HG03354 (cell line): ENCODE measurements at regions not wholly inside any gene's neighbourhood (a gene's known extent, or its start where the extent isn't known, plus 50 kb on each side); places are given as distances from the start of the nearest gene placed in this dataset.
"Not testable (repeated sequence)": the region's sequence is repeated elsewhere in the genome, so short reads cannot be mapped to it uniquely, and the experiment has no call there.

ENCODE experiments used
- ATAC-seq: cut with Tn5 transposase; IDR thresholded peaks from one replicate; pipeline ENCODE4 v1.9.1; 2021; ENCODE audit warnings: mild to moderate bottlenecking; ENCODE audit not compliant: unreplicated experiment, poor library complexity, severe bottlenecking

DNA sequence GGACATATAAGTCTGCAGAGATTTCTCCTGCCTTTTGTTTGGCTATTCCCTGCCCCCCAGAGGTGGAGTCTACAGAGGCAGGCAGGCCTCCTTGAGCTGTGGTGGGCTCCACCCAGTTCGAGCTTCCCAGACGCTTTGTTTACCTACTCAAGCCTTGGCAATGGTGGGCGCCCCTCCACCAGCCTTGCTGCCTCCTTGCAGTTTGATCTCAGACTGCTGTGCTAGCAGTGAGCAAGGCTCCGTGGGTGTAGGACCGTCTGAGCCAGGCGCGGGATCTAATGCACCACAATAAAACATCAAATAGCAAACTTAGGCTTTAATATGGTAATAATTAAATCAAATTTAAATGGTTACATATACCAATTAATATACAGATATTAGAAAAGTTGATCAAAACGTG, 525.4 kb downstream of the RERGL start:
- not testable (repeated sequence) for ATAC-seq

GRCh38 chr12:17550011-17550410, 540.0 kb downstream of the RERGL start:
- no peak for ATAC-seq

DNA sequence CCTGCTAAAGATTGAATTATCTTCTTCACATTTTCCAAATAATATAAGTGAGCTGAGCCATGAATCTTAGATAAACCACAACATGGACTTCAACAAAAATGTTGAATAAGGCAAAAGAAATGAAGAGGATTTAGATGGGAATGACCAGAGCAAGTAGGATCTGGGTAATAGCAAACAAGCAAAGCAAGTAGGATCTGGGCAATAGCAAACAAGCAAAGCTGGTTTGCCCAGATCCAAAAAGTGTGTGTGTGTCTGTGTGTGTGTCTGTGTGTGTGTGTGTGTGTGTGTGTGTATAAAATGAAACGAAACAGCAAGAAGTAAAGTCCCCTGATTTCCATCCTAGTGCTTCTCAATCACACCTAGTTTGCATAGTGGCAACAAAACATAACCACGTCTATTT, 549.1 kb downstream of the RERGL start:
- no peak for ATAC-seq

GRCh38 chr12:17528394-17528793, 561.6 kb downstream of the RERGL start:
- ATAC-seq, result no peak

DNA sequence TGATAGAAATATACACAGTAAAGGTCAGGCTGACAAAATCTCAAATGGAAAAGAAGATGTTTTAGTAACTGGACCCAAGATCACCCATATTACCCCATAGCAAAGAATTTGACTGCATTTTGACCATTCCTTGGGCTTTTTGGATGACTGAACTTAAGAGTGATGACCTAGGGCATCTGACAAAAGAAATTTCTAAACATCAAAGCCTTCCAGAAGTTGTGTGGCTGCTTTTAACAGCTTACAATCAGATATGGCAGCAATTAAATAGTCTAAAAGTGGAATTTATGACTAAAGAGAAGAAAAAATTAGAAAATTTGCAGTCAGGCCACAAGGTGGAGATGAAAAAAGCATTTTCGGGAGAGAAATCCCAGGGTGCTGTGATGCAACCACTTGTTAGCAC, 563.0 kb downstream of the RERGL start:
- ATAC-seq, result no peak

DNA sequence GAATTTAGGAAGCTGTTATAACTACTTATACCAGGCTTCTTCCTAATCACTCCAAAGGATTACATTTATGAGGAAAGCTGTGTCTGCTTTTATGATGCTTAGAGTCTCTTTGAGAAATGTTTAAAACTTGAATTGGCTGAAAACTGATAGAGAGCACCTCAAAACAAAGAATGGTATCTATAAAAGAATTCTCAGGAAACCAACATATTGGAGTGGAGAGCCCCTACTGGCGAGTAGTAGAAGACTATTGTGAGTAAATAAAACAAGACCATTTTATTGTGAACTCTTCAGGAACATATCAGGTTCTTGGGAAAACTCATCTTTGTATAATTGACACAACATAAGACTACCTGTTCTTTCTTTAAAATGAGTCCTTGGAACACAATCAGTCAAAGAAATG, 578.6 kb downstream of the RERGL start:
- no peak for ATAC-seq

DNA sequence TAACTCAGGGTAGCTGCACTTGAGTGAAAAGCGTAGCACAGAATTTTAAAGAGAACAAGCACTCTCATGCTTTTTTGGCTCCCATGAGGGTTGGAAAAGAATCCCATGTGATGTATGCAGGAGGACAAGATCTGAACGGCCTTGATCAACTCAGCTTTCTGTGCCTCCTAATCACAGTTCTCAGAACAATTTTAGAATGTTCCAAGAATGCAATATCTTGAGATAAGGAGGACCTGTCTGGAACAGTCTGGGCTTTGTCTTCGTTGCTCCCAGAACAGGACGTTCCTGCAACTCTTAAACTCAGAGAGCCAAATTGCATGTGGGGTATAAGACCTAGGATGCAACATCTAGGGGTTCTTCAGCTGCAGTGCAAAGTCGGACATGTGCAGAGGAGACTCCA, 582.7 kb downstream of the RERGL start:
- no peak for ATAC-seq

DNA sequence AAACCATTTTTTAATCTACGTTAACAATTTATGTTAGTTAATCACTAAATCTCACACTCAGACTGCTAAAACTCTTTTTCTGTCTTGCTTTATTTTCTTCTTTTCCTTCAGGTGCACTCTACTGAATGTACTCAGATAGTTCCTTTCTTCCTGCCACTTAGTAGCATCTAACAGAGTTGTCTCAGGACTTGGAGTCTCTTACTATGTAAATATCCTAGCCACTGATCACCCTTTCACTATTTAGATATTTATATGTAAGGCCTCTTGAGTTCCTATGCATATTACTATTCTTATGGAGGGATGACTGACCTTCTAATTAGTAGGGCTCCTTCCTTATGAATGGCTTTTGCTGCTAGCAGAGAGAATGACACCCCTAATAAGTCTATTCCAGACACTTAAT, 586.3 kb downstream of the RERGL start:
- ATAC-seq, result no peak

DNA sequence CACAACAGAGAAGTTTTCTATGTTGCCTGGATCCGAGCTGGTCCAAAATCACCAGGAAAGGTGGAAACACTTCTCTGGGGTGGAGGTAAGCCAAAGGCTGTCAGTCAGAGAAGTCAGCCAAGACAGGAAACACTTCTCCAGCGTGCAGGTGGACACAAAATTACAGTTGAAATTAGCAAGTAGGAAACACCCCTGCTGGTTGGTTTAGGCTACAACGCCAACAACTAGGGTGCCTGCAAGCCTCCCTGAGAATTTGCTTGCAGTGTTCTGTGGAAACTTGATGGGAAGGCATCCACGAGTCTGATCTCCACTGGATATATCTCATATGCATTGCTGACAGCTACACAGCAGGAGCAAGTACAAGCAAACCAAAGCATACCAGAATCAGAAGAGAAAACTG, 600.5 kb downstream of the RERGL start:
- no peak for ATAC-seq

- no peak for ATAC-seq
Observed at GRCh38 chr12:17478908-17479673, 610.9 kb downstream of the RERGL start.

DNA sequence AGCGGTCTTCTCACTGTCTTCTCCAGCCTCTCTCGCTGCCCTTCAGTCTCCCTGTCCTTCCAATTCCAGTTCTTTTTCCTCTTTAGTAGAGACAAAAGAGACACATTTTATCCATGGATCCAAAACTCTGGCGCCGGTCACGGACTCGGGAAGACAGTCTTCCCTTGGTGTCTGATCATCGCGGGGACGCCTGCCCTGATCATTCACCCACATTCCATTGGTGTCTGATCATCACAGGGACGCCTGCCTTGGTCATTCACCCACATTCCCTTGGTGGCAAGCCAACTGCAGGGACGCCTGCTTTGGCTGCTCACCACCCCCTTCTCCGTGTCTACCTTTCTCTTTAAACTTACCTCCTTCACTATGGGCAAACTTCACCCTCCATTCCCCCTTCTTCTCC, 619.5 kb downstream of the RERGL start:
- ATAC-seq, result no peak

GRCh38 chr12:17459214-17459613, 630.8 kb downstream of the RERGL start:
- ATAC-seq, result no peak

GRCh38 chr12:17456486-17456885, 633.5 kb downstream of the RERGL start:
- ATAC-seq, result no peak

GRCh38 chr12:17438141-17438540, 651.9 kb downstream of the RERGL start:
- no peak for ATAC-seq

DNA sequence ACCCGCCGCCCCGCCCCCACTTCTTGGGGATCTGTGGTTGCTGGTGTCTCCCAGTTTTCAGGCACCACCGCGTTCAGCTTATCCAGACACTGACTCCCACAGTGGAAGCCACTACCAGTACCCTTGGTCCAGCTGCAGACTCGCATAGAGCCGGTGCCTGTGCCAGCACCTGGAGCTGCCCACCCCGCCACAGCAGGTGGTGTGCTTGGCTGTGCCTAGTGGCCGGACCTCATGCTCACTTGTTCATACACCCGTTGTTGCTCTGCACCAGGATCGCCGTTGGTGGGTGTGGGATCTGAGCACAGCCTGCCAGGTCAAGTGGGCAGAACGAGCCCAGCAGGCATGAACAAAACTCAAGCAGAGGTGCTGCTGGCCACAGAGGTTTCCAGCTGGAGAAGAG, 673.2 kb downstream of the RERGL start:
- no peak for ATAC-seq

- ATAC-seq, result no peak
Observed at GRCh38 chr12:17414596-17414995, 675.4 kb downstream of the RERGL start.

- no peak for ATAC-seq
Observed at GRCh38 chr12:17411662-17412061, 678.3 kb downstream of the RERGL start.

DNA sequence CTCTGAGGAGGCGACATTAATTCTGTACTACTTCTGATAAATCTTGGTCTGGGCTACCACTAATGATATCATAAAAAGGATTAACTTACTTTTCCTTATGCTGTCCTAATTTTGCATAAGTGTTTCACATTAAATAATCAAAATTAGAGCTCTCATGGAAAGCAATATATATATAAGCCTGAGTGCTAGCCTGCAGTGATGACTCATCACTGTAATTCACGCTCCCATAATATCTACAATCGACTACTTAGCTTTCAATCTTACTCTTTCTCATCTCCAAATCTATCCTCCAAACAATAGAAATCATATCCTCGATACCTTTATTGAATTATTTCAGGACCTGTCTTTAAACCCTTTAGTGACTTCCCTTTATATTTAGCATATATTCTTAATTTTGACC, 701.3 kb downstream of the RERGL start:
- no peak for ATAC-seq

DNA sequence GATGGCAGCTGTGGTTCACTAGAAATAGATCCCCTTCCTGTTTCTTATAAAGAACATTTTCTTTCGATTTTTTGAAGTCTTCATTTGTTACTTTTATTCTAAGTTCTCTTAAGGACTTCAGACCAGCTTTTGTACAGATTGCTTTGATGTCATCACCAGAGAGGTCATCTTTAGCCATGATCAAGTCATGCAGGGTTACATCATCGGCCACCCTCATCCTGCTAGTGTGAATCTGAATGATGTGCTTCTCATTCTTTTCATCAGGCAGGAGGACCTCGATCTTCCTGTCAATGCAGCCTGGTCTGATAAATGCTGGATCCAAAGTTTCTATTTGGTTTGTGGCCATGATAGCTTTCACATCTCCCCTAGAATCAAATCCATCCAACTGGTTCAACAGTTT, 706.7 kb downstream of the RERGL start:
- no peak for ATAC-seq

DNA sequence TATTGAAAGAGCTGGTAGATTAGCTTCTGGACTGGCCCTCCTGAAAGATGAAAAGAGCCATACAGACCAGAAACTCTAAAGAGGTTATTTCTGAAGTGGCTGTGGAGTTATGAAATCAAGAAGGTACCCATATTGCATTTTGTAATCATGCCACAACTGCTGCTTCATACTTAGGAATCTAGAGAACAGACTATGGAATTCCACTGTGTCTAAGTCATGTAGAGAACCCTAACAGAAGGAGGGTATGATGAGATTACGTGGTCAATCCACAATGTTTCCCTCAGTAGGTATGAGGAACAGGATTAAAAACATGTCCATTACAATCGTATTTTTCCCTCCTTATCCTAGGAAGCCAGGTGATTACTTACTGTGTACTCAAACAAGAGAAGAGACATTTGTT, 708.8 kb downstream of the RERGL start:
- no peak for ATAC-seq

- no peak for ATAC-seq
Observed at GRCh38 chr12:17372508-17372907, 717.5 kb downstream of the RERGL start.
